ENCODE measurements at regions not wholly inside any gene's neighbourhood (a gene's known extent, or its start where the extent isn't known, plus 50 kb on each side); places are given as distances from the start of the nearest gene placed in this dataset.
"Not testable (repeated sequence)": the region's sequence is repeated elsewhere in the genome, so short reads cannot be mapped to it uniquely, and the experiment has no call there.

GRCh38 chr6:12637960-12638641 is 78.5 kb upstream of the PHACTR1 start:
- H3K4me1 ChIP-seq: no peaks in the 10 kb centered on the region

GRCh38 chr6:12640438-12640837 is 76.1 kb upstream of the PHACTR1 start:
- Histone ChIP-seq H3K36me3 (no peaks in the 10 kb centered on the region), H3K9ac (ENCODE audit: low read depth in 2 of 2, low read length in 2 of 2) (no peak overlapping the region), H3K9me3 (no peaks in the 10 kb centered on the region), H3K4me3 (no peak overlapping the region), H3K27ac (no peak overlapping the region), H3K27me3 (no peaks in the 10 kb centered on the region), H3K4me1 (no peaks in the 10 kb centered on the region)
- DNase-seq: no peak
- intact Hi-C loops (cut with DNase I): no loop called here
- TF ChIP-seq CTCF (IDR thresholded peaks at IDR 0.05): no peak

More at GRCh38 chr6:12637960-12638641, 78.5 kb upstream of the PHACTR1 start:
- Histone ChIP-seq H3K27me3 (no peaks in the 10 kb centered on the region), H3K9ac (ENCODE audit: low read depth in 2 of 2, low read length in 2 of 2) (no peak overlapping the region), H3K36me3 (no peaks in the 10 kb centered on the region), H3K27ac (no peak overlapping the region), H3K4me3 (no peak overlapping the region), H3K9me3 (no peaks in the 10 kb centered on the region)
- peak; percentile 43 for TF ChIP-seq CTCF (IDR thresholded peaks at IDR 0.05)
- intact Hi-C loops (cut with DNase I): loop anchor here (5.0 kb wide), 1 partner anchor 254 kb away; no protein-coding TSS in a partner anchor
- peak; percentile 34 for DNase-seq

- H3K4me1 ChIP-seq; H3K27me3 ChIP-seq; intact Hi-C loops (cut with DNase I); H3K27ac ChIP-seq; DNase-seq; H3K9me3 ChIP-seq; H3K9ac ChIP-seq (ENCODE audit: low read depth in 2 of 2, low read length in 2 of 2); H3K4me3 ChIP-seq; H3K36me3 ChIP-seq: not testable (repeated sequence)
These were observed 74.8 kb upstream of the PHACTR1 start for GRCh38 chr6:12641785-12642184.

DNA sequence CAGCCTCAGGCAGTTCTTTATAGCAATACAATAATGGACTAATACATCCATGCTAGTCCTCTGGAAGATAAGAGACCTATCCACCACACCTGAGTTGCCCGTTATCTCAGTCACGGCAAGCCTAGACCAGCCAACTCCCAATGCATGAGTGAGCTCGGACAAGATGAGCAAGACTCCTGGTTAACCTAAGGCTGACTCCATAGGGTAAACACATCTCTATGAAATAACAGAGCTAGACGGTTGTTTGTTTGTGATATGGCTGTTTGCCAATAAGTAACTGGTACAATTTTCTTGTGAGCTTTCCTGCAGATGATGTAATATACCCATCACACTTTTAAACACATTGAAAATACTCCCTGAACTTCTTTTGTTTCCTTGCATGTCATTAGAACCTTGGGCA is 70.6 kb upstream of the PHACTR1 start:
- no peak for TF ChIP-seq CTCF (IDR thresholded peaks at IDR 0.05)
- H3K27me3 ChIP-seq: no peaks in the 10 kb centered on the region
- H3K4me3 ChIP-seq: no peak overlapping the region
- DNase-seq: no peak
- intact Hi-C loops (cut with DNase I): no loop called here
- H3K9ac ChIP-seq (ENCODE audit: low read depth in 2 of 2, low read length in 2 of 2): no peak overlapping the region
- no peak overlapping the region for H3K27ac ChIP-seq
- no peaks in the 10 kb centered on the region for H3K4me1 ChIP-seq
- H3K9me3 ChIP-seq: no peaks in the 10 kb centered on the region
- no peaks in the 10 kb centered on the region for H3K36me3 ChIP-seq

- intact Hi-C loops (cut with DNase I): no loop called here
- no peak for TF ChIP-seq CTCF (IDR thresholded peaks at IDR 0.05)
- Histone ChIP-seq H3K9me3 (no peaks in the 10 kb centered on the region), H3K9ac (ENCODE audit: low read depth in 2 of 2, low read length in 2 of 2) (no peak overlapping the region), H3K4me3 (no peak overlapping the region), H3K27ac (no peak overlapping the region), H3K27me3 (no peaks in the 10 kb centered on the region), H3K4me1 (no peaks in the 10 kb centered on the region), H3K36me3 (no peaks in the 10 kb centered on the region)
- no peak for DNase-seq
These were observed 68.4 kb upstream of the PHACTR1 start for GRCh38 chr6:12648171-12648570.

GRCh38 chr6:12649325-12649724 is 67.2 kb upstream of the PHACTR1 start:
- no peak overlapping the region for H3K4me3 ChIP-seq
- intact Hi-C loops (cut with DNase I): no loop called here
- TF ChIP-seq CTCF (IDR thresholded peaks at IDR 0.05): no peak
- no peaks in the 10 kb centered on the region for H3K36me3 ChIP-seq
- no peak overlapping the region for H3K27ac ChIP-seq
- H3K9ac ChIP-seq (ENCODE audit: low read depth in 2 of 2, low read length in 2 of 2): no peak overlapping the region
- H3K27me3 ChIP-seq: no peaks in the 10 kb centered on the region
- H3K9me3 ChIP-seq: no peaks in the 10 kb centered on the region
- H3K4me1 ChIP-seq: no peaks in the 10 kb centered on the region
- DNase-seq: no peak
